Fibroblast of mammary gland (primary cell): ENCODE measurements at regions not wholly inside any gene's neighbourhood (a gene's known extent, or its start where the extent isn't known, plus 50 kb on each side); places are given as distances from the start of the nearest gene placed in this dataset.

Experiments
- DNase-seq: peaks from one replicate; pipeline ENCODE4 v3.0.0-alpha.2; 2010; ENCODE audit warnings: low read depth
- H3K4me3 ChIP-seq: 2 replicates; pipeline ENCODE4 v1.5.1; 2011; ENCODE audit warnings: low read depth, mild to moderate bottlenecking, low read length, moderate library complexity; ENCODE audit not compliant: control insufficient read depth
- CTCF ChIP-seq: conservative IDR thresholded peaks from 2 replicates; pipeline ENCODE4 v1.5.1; 2011; ENCODE audit warnings: low read depth, low read length, inconsistent platforms; ENCODE audit not compliant: control insufficient read depth, insufficient read depth

GRCh38 chr17:5672815-5673430, 88.6 kb upstream of the NLRP1 start:
- no peak overlapping the region for H3K4me3 ChIP-seq
- no peak for TF ChIP-seq CTCF
- DNase-seq, result no peak

DNA sequence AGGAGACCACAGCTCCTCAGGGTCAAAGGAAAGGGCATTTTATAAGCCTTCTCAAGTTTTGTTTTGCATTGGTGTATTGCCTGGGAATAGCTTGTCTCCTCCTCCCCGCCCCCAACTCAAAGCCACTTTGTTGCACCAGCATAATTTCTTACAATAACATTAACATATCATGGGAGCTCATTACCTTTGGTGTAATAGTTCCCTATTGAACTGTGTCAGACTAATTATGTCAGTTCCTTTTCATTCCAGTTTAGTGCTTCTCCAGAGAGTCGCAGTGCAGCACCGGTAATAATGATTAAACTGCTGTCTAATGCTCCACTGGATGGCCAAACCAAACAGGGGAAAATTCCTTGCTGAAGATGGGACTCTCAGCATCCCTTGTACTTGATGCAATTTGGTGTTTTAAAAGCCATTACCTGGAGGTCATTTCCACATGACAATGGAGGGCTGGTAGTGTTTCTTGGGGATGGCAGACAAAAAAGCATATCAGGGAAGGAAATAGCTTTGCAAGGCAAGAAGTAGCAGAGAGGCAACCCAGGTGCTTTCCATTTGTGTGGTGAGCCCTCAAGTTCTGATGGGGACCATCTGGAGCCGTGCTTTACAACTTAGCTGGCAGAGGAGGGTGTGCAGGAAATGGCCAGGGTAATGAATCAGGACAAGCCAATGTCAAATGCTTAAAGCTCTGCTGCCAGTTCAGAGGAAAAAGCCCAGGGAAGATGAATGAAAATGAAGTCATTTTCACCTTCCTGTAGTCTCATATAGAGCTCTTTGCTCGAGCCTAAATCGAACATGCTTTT, 91.5 kb upstream of the NLRP1 start:
- DNase-seq, result no peak
- no peak for TF ChIP-seq CTCF
- no peak overlapping the region for H3K4me3 ChIP-seq

DNA sequence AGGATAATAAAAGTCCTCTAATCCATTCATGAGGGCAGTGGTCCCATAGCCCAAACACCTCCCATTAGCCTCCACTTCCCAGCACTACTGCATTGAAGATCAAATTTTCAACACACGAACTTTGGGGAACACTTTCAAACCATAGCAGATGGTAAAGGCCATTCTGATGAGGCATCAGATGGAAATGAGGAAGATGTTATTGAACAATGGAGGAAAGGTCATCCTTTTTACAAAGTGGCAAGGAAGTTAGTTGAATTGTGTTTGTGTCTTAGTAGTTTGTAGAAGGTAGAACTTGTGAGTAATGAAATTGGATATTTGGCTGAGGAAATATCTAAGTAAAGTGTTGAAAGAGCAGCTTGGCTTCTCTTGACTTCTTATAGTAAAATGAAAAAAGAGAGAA, 93.3 kb upstream of the NLRP1 start:
- no peak for DNase-seq
- no peak for TF ChIP-seq CTCF
- no peak overlapping the region for H3K4me3 ChIP-seq

DNA sequence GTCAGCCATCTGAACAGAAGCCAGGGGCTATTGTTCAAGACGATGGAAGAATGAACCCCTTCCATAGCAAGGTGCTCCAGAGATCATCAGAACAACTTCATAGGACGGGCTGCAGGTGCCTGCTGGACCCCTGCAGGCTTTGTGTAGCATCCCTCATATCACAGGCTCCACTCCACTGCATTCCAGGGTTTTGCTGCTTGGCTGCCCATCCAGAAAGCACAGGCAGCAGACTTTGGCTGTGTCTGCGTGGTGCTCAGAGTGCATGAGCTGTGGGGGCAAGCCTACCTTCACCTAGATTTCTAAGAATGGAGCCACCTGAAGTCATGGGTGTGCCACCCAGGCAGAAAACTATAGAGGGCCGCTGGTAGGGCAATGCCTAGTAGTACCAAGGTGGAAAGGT, 93.9 kb upstream of the NLRP1 start:
- no peak overlapping the region for H3K4me3 ChIP-seq
- DNase-seq, result no peak
- TF ChIP-seq CTCF, result no peak

- no peak for TF ChIP-seq CTCF
- H3K4me3 ChIP-seq, result no peak overlapping the region
- no peak for DNase-seq
Observed at GRCh38 chr17:5680766-5681165, 96.5 kb upstream of the NLRP1 start.

GRCh38 chr17:5683241-5683640, 98.9 kb upstream of the NLRP1 start:
- no peak for DNase-seq
- TF ChIP-seq CTCF, result no peak
- no peak overlapping the region for H3K4me3 ChIP-seq
